ENCODE measurements at regions not wholly inside any gene's neighbourhood (a gene's known extent, or its start where the extent isn't known, plus 50 kb on each side); places are given as distances from the start of the nearest gene placed in this dataset.
"Not testable (repeated sequence)": the region's sequence is repeated elsewhere in the genome, so short reads cannot be mapped to it uniquely, and the experiment has no call there.

DNA sequence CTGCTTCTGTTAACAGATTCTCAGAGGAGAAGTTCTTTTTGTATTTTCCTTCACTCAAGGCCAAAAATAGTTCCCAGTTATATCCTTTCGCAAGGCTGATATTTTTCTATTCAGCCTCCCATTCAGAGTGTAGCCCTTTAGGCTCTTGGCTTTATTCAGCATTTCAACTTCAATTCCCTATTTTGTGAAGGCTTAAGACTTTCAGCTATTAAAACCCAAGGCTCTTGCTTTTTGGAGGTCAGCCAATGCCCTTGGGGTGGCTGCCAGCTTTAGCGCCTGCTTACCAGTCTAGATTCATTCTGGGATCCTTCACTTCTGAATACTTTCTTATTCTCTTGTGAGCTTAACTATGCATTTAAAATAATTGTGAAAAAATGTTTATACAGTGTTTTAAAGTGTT lies 57.3 kb upstream of the ADGRA3 start:
- DNase-seq (ENCODE audit: low read depth in 2 of 2): no peak

DNA sequence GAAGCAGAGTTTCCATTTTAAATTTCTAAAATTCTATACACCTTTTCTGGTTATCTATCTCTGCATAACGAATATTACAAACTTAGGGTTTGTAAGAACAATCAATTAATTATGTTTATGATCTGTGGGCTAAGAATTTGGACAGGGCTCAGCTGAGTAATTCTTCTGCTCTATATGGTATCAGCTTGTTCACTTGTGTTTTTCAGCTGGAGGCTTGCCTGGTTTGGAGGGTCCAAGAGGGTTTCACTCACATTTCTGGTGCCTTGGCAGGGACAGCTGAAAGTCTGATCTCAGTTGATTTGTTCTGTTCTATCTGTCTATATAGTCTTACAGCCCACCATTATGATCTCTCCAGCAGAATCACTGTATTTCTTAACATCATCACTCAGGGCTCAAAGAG lies 57.8 kb upstream of the ADGRA3 start:
- DNase-seq (ENCODE audit: low read depth in 2 of 2): no peak

DNA sequence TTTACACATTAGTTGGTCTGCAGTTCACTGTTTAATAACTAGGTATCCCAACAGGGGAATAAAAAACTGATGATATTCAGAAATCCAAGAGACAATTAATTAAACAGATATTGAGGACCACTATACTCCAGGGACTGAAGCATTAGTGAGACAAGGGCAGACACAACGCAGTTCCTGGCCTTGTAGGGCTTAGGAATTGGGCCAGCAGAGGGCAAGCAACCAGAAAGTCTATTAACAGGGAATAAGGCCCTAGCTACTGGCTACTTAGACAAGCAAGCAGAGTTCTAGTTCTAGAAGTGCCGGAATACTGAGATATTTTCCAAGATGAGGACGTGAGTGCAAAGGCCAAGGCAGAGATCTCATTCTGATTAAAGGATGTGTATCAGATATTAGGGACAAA lies 58.6 kb upstream of the ADGRA3 start:
- DNase-seq (ENCODE audit: low read depth in 2 of 2): no peak

DNA sequence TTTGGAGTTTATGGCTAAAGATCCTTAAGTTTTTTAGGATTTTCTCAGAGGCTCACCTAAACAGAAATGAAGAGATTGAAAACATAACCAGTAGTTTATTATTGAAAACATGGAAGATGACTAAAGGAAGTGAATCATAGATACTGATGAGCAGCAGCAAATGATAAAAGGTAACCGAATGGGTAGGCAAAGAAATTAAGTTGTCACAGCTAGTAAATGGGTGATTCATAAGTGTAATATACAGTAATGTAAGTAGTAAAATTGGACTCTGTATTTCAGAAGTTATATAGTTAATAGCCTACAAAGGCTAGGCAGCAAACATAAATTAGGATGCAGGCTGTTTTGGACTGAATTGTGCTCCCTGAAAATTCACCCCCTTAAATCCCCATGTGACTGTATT lies 59.0 kb upstream of the ADGRA3 start:
- DNase-seq (ENCODE audit: low read depth in 2 of 2): no peak

DNA sequence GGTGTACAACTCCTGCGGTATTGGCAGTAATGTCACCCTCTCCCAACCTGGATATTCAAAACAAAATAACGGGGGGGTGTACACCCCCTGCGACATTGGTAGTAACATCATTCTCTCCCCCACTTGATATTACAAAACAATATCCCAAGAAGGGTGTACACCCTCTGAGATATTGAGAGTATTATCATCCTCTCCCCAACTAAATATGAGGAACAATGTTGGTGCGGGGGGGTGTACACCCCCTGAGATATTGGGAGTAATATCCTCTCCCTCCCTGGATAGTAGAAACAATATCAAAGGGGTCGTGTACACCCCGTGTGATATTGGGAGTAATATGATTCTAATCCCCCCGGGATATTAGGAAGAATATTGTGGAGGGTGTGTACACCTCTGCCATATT lies 71.4 kb upstream of the ADGRA3 start:
- no peak for DNase-seq (ENCODE audit: low read depth in 2 of 2)

DNA sequence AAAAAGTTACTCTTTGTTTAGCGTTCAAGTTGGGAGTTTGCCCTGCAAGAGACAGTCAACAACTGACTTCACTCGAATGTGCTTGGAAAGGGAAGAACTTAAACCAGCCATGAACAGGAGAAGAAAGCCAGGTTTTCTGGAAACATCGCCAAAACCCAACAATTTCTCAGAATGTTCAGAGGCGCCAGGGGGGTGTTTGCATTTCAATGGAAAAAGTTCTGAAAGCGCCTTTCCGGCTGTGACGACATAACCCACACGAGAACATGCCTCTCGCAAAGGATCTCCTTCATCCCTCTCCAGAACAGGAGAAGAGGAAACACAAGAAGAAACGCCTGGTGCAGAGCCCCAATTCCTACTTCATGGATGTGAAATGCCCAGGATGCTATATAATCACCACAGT lies 78.1 kb upstream of the ADGRA3 start:
- DNase-seq (ENCODE audit: low read depth in 2 of 2): no peak

DNA sequence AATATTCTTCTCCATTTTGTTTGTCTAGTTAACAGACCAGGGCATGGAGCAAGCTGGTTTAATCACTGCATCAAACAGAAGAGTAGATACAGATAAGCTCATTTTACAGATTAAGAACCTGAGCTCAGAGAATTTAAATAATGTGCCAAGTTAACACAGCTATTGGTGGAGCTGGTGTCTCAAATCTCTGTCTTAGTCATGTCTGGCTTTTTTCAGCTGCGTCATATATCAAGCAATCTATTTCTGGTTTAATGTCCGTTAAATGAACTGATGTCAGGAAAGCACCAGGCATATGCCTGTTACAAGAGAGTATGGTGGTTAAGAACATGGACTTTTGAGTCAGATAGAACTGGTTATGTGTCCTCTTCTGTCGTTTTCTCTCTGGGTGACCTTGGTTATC lies 79.8 kb upstream of the ADGRA3 start:
- DNase-seq (ENCODE audit: low read depth in 2 of 2): no peak

DNA sequence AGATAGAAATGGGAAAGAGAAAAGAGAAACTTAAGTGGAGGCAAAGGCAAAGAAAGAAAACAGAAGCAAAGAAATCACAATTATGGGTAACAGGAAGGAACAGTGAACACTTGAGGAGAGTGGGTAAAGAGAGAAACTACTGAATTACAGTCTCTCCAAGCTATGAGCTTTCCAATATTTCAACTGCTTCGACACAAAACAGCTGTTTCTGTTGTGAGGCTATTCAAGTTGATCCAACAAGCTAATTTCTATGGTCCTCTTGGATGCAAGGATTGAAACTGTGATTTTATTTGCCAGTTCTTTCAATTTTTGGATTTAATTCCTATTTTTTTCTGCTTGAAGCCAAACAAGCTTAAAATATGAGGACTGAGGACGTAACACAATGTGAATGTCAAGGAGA lies 80.5 kb upstream of the ADGRA3 start:
- no peak for DNase-seq (ENCODE audit: low read depth in 2 of 2)

DNA sequence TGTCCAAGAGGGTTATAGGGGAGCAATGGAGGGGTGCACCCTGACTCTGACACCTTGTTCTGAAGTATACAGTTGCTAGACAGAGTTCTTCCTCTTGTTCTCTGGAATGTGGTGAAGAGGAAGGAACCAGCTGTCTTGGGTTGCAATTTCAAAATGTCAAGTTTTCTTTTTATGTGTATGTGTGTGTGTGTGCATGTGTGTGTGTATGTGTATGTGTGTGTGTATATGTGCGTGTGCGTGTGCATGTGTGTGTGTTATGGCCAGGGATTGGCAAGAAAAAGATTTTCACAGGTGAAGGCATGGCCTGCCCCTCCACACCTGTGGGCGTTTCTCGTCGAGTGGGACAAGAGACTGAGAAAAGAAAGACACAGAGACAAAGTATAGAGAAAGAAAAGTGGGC lies 81.6 kb upstream of the ADGRA3 start:
- no peak for DNase-seq (ENCODE audit: low read depth in 2 of 2)

DNA sequence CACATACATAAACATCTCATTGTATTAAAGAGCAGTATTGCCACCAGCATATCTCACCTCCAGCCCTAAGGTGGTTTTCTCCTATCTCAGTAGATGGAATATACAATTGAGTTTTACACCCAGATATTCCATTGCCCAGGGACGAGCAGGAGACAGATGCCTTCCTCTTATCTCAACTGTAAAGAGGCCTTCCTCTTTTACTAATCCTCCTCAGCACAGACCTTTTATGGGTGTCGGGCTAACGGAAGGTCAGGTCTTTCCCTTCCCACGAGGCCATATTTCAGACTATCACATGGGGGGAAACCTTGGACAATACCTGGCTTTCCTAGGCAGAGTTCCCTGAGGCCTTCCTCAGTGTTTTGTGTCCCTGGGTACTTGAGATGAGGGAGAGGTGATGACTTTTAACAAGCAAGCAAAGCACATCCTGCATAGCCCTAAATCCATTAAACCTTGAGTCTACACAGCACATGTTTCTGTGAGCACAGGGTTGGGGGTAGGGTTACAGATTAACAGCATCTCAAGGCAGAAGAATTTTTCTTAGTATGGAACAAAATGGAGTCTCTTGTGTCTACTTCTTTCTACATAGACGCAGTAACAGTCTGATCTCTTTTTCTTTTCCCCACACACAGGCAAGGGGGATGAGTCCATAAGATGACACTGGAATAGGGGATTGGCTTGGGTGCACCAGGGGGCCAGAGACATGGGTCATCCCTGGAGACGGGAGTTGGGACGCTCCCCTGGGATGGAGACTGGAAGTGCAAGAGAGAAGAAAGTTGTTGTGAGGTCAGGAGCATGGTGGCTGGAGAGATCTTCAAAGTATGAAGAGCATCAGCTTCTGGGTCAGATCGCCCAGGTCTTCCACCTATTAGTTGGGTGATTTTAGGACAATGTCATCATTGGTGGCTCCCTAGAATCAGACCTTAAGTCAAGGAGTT lies 82.5 kb upstream of the ADGRA3 start:
- DNase-seq (ENCODE audit: low read depth in 2 of 2): not testable (repeated sequence)

DNA sequence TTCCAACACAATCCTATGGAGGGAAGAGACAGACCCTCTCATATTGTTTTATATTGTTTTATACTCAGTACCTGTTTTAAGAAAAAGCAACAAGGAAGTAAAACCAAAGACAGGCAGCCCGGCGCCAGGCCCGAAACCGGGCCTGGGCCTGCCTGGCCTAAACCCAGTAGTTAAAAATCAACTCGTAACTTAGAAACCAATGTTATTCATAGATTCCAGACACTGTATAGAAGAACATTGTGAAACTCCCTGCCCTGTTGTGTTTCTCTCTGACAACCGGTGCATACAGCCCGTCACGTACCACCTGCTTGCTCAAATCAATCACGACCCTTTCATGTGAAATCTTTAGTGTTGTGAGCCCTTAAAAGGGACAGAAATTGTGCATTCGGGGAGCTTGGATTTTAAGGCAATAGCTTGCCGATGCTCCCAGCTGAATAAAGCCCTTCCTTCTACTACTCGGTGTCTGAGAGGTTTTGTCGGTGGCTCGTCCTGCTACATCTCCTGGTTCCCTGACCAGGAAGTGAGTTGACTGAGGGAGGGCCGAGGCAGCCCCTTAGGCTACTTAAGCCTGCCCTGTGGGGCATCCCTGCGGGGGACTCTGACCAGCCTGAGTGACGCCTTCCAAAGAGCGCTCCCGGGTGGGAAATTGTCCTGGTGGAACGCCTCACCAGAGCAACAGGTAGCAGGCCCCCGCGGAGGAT lies 83.5 kb upstream of the ADGRA3 start:
- DNase-seq (ENCODE audit: low read depth in 2 of 2): not testable (repeated sequence)

DNA sequence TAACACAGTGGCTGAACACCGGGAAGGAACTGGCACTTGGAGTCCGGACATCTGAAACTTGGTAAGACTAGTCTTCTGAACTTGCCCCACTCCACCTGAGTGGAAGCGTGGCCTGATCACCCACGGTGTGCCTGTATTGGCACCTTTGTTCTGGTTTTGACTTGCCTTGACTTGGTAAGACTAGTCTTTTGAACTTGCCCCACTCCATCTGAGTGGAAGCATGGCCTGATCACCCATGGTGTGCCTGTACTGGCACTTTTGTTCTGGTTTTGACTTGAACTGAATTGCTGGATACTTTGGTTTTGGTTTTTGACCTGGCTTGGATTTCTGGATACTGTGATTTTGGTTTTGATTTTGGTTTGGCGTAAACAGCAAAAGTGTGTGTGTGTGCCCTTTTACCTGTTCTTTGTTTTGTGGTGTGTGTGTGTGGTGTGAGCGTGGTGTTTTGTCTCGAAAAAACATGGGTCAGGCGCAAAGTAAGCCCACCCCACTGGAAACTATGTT lies 84.1 kb upstream of the ADGRA3 start:
- DNase-seq (ENCODE audit: low read depth in 2 of 2): not testable (repeated sequence)

DNA sequence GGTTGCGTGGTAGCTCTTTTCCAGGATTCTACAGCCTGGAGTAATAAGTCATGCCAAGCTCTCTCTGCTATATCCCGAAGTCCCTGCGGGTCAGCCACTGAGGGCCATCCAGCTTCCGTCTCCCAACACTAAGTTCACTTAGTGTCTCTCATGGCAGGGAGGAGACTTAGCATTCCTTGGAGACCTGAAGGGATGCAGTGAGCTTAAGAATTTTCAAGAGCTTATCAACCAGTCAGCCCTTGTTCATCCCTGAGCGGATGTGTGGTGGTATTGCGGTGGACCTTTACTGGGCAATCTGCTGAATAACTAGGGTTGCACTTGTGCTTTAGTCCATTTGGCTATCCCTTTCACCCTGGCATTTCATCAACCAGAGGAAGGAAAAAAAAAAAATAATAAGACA lies 85.8 kb upstream of the ADGRA3 start:
- not testable (repeated sequence) for DNase-seq (ENCODE audit: low read depth in 2 of 2)

DNA sequence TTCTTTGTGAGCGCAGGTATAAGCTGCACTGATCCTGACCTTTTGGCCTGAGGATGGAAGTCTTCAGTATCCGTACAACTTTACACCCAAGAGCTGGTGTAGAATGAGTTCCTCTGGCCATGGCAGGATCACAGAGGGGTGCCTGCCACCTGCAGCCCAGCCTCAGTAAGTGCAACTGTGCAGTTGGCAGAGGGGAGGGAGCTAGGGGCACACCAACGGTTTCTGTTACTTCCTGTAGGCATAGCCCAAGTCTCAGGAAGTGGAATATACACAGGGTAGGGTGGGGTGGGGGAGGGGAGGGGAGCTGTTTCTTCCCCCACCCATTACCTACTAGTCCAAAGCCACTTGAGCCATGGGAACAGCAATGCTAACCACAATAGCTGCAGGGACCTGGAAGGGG lies 85.4 kb upstream of the GBA3 start:
- DNase-seq (ENCODE audit: low read depth in 2 of 2): peak; percentile 1 to 19

DNA sequence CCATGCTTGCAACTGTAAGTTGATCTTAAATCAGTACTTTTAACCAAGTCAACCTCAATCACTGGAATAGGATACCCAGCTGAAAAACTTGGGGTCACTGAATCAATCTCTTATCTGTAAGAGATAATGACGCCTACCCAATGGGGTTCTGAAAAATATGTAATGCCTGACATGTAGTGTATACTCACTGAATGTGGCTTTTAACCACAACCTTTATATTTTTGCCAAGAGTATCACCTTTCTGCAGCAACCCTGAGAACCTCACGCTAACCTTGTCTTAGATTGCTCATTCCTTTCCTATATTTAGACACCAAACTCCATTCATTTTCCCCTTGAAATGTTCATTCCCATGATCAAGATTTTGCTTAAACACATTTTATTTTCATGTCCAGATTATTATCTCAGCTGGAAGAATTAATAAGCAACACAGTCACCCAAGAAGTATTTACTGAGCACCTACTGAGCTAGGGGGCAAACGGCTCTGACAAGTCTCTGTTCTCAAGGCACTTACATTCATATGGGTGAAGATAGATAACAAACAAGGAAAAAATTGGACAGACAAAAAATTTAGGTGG lies 82.7 kb upstream of the GBA3 start:
- not testable (repeated sequence) for DNase-seq (ENCODE audit: low read depth in 2 of 2)

DNA sequence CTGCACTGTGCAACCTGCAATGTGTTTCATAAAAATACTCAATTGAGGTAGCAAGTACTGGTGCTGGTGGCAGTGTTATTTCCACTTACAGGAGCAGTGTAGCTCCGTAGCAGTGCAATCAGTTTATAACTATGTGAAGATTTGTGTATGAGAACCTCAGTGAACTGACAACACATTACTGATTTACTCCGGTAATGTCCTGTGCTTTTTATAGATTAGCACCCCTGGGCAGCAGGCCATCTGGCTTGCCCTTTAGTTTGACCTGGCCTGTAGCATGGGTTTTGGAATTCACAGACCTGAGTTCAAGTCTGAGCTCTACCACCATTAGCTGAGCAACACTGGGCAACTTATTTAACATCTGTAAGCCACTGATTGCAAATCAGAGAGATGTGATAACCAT lies 78.6 kb upstream of the GBA3 start:
- DNase-seq (ENCODE audit: low read depth in 2 of 2): no peak

DNA sequence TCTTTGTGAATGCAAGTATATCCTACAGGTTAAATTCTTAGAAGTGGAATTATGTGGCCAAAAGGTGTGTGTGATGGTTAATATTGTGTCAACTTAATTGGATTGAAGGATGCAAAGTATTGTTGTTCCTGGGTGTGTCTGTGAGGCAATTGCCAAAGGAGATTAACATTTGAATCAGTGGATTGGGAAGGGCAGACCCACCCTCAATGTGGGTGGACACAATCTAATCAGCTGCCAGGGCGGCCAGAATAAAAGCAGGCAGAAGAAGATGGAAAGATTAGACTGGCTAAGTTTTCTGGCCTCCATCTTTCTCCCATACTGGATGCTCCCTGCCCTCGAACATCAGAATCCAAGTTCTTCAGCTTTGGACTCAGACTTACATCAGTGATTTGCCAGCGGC lies 76.2 kb upstream of the GBA3 start:
- DNase-seq (ENCODE audit: low read depth in 2 of 2): no peak

DNA sequence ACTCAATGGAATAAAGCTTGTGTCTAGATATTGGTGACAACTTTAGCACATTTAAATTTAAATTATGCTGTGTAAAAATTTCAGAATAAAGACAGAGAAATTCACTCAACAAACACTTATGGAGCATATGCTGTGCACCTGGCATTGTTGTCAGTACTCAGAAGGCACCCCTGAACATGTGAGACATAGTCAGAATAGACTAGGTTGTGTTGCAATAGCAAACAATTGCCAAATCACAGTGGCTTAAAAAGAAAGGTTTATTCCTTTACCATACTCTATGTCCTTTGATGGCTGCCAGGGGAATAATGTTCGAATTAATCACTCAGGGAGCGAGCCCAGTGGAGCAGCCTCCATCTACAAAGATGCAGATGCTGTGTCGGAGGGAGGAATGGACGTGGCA lies 72.6 kb upstream of the GBA3 start:
- not testable (repeated sequence) for DNase-seq (ENCODE audit: low read depth in 2 of 2)

DNA sequence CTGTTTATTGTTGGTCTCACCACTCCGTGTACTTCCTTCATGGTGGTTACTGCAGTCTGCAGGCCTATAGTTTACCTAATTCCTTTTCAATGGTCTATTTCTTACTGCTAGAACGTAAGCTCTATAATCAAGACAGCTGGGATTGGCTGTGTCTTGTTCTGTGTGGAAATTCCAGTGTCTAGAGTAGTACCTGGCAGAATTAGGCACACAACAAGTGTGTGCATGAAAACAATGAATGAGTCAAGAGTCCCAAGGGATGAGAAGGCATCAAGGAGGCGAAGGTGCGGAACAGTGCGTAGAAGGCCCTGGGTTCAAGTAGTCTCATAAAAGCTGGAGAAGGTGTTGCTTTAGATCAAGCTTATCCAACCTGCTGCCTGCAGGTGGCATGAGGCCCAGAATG lies 70.8 kb upstream of the GBA3 start:
- not testable (repeated sequence) for DNase-seq (ENCODE audit: low read depth in 2 of 2)

DNA sequence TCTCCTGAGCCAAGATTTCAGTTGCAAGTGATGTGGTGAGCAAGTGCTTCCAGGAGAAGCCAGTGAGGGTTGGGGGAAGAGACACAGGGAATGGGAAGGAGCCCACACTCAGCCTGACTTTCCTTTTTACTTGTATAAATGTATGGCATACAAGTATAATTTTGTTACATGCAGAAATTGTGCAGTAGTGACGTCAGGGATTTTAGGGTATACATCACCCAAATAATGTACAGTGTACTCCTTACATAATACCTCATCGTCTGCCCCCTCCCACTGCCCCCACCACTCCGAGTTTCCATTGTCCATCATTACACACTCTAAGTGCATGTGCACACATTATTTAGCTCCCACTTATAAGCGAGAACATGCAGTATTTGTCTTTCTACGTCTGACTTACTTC lies 68.7 kb upstream of the GBA3 start:
- not testable (repeated sequence) for DNase-seq (ENCODE audit: low read depth in 2 of 2)

DNA sequence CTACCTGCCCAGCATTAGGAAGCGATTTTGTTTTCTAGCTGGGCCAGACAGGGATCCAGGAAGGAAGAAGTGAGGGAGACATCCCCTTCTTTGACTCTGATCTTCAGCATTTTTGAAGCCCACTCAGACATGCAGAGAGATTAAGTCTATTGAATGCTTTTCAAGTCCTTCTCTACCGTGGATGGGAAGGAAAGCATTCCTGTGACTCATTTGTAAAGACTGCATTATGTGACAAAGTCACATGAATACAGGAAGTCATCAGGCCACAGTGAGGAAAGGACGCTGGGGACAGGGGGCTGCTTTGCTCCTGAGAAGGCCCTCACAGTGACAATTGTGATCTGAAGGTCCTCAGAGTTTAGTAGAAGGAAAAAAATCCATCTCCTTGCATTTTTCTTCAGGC lies 67.4 kb upstream of the GBA3 start:
- DNase-seq (ENCODE audit: low read depth in 2 of 2): no peak

DNA sequence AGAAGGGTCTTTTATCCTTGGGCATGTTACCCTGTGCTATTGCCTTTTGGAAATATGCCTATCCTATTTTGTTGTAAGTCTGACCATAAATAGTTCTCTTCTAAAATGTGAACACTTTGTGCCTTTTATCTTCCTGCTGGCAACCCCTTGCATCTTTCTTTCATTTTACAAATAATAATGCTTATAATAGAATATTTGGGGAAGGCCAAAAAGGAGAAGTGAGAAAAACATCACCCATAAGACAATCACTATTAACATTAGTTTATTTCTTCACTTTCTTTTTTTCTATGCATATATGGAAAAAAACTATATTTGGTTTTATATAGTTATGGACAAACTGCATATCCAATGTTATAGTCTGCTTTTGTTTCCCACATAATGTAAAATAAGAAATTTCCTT lies 64.9 kb upstream of the GBA3 start:
- DNase-seq (ENCODE audit: low read depth in 2 of 2): not testable (repeated sequence)
